Central memory CD4-positive, alpha-beta T cell (primary cell): ENCODE measurements at regions not wholly inside any gene's neighbourhood (a gene's known extent, or its start where the extent isn't known, plus 50 kb on each side); places are given as distances from the start of the nearest gene placed in this dataset.
"Not testable (repeated sequence)": the region's sequence is repeated elsewhere in the genome, so short reads cannot be mapped to it uniquely, and the experiment has no call there.

ENCODE experiments used
- DNase-seq: peaks from one replicate; pipeline ENCODE4 v3.0.0; 2022

GRCh38 chr1:214143006-214143992 is 137.7 kb upstream of the SMYD2 start:
- no peak for DNase-seq

GRCh38 chr1:214144521-214144920 is 136.4 kb upstream of the SMYD2 start:
- not testable (repeated sequence) for DNase-seq

- DNase-seq = no peak
Observed at GRCh38 chr1:214146523-214146922, 134.4 kb upstream of the SMYD2 start.

- no peak for DNase-seq
Observed at GRCh38 chr1:214154596-214155292, 126.2 kb upstream of the SMYD2 start.

- no peak for DNase-seq
Observed at GRCh38 chr1:214155987-214156625, 124.9 kb upstream of the SMYD2 start.

GRCh38 chr1:214164173-214164572 is 116.8 kb upstream of the SMYD2 start:
- no peak for DNase-seq

- no peak for DNase-seq
Observed at GRCh38 chr1:214165850-214166374, 115.0 kb upstream of the SMYD2 start.

- no peak for DNase-seq
Observed at GRCh38 chr1:214174508-214175199, 106.3 kb upstream of the SMYD2 start.

GRCh38 chr1:214178102-214178501 is 102.9 kb upstream of the SMYD2 start:
- DNase-seq = no peak

GRCh38 chr1:214184992-214185391 is 96.0 kb upstream of the SMYD2 start:
- DNase-seq = no peak

GRCh38 chr1:214186103-214186824 is 94.7 kb upstream of the SMYD2 start:
- no peak for DNase-seq

- no peak for DNase-seq
Observed at GRCh38 chr1:214187121-214187900, 93.6 kb upstream of the SMYD2 start.

- DNase-seq = no peak
Observed at GRCh38 chr1:214187933-214188332, 93.0 kb upstream of the SMYD2 start.

GRCh38 chr1:214188835-214189234 is 92.1 kb upstream of the SMYD2 start:
- no peak for DNase-seq

- DNase-seq = no peak
Observed at GRCh38 chr1:214192825-214193643, 87.9 kb upstream of the SMYD2 start.

- DNase-seq = no peak
Observed at GRCh38 chr1:214193691-214194090, 87.3 kb upstream of the SMYD2 start.

- DNase-seq = no peak
Observed at GRCh38 chr1:214198571-214198970, 82.4 kb upstream of the SMYD2 start.

- DNase-seq = no peak
Observed at GRCh38 chr1:214199585-214199984, 81.4 kb upstream of the SMYD2 start.

GRCh38 chr1:214202992-214203391 is 78.0 kb upstream of the SMYD2 start:
- DNase-seq = no peak

- DNase-seq = no peak
Observed at GRCh38 chr1:214205053-214205452, 75.9 kb upstream of the SMYD2 start.
